ENCODE measurements at regions not wholly inside any gene's neighbourhood (a gene's known extent, or its start where the extent isn't known, plus 50 kb on each side); places are given as distances from the start of the nearest gene placed in this dataset.

DNA sequence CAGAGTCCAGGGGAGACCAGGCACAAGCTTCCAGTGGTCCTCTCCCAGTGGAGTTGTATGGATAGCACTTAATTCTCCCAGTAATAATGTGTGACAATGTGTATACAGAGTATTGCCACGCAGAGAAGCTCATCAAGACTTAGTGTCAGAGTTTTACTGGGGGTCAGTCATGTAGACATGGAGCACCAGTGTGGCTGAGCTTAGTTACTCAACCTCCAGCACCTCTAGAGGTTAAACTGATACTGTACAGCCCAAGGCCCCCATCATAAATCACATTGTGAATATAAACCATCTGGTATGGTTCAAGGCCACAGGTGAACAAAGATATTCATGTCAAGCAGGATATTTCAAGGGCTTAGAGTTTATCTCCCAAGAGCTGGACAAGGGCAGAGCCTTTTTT, 378.1 kb upstream of the TMPO start:
- no peak for TF ChIP-seq RCOR1 (IDR thresholded peaks at IDR 0.05; ENCODE audit: low read length)
- TF ChIP-seq CHD2 (IDR thresholded peaks at IDR 0.05; ENCODE audit: low read length, partially characterized antibody) = no peak

Measured in SK-N-SH (cell line).